ENCODE measurements at regions not wholly inside any gene's neighbourhood (a gene's known extent, or its start where the extent isn't known, plus 50 kb on each side); places are given as distances from the start of the nearest gene placed in this dataset.
A peak's percentile ranks its signal among the peaks of the same experiment; 100 is the strongest.

DNA sequence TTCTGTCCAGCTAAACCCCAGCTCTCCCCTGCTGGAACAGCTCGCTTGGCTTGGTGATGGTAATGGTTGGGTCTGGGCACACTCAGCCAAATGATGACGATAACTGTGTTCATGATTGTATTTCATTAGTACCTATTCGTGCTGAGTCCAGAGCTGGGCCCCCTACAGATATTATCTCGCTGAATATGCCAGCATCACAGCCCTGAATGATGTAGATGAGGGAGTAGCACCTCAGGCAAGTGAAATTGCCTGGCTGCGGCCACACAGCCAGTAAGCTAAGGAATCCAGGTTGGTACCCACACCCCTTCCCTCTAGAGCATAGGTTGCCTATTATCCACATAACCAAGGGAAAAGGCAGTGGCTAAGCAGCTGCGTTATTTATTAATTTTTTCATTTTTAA is 163.5 kb downstream of the KTN1 start:
- no peak overlapping the region for H2BK120ac ChIP-seq (ENCODE audit: insufficient read depth, low read length, poor library complexity)
- no peaks in the 10 kb centered on the region for H3K36me3 ChIP-seq (ENCODE audit: control insufficient read depth in 1 of 2, insufficient read depth in 2 of 2, low read length in 2 of 2)
- peaks cover 2% of the 10 kb centered on the region for H3K79me1 ChIP-seq (ENCODE audit: low read length)
- DNase-seq, result peak; percentile 69 to 70
- H3K4me3 ChIP-seq (ENCODE audit: low read depth, low read length), result no peak overlapping the region
- no peak overlapping the region for H2AK5ac ChIP-seq (ENCODE audit: low read length)
- no peaks in the 10 kb centered on the region for H3K79me2 ChIP-seq (ENCODE audit: control insufficient read depth, insufficient read depth, low read length, poor library complexity)
- whole genome bisulfite sequencing (ENCODE audit: extremely low coverage, insufficient coverage, insufficient read length), result no CpG with 5 or more reads among the region's 6 CpGs
- peaks cover 9 to 10% of the 10 kb centered on the region in 2 experiments for H3K4me1 ChIP-seq (ENCODE audit: control insufficient read depth in 1 of 2, insufficient read depth in 2 of 2, low read length in 2 of 2)
- H3K27ac ChIP-seq (ENCODE audit: low read depth, low read length), result no peak overlapping the region
- no peak overlapping the region for H2BK5ac ChIP-seq (ENCODE audit: low read depth, low read length, poor library complexity)
- H4K91ac ChIP-seq (ENCODE audit: low read depth, low read length), result no peak overlapping the region
- H3K27me3 ChIP-seq (ENCODE audit: insufficient read depth, low read length), result no peaks in the 10 kb centered on the region
- no peak overlapping the region for H3K4ac ChIP-seq (ENCODE audit: low read depth, low read length)
- no peaks in the 10 kb centered on the region for H3K9me3 ChIP-seq (ENCODE audit: insufficient read depth, low read depth, low read length)
- no peak overlapping the region for H3K14ac ChIP-seq (ENCODE audit: low read length)
- no peak overlapping the region for H2BK12ac ChIP-seq (ENCODE audit: low read length)
- no peak overlapping the region for H3K18ac ChIP-seq (ENCODE audit: low read length)
- H3K4me2 ChIP-seq (ENCODE audit: low read length), result no peak overlapping the region
- H4K8ac ChIP-seq (ENCODE audit: low read depth, low read length), result no peak overlapping the region
- H2AFZ ChIP-seq (ENCODE audit: insufficient read depth, low read length, poor library complexity), result no peak overlapping the region
- no peak overlapping the region for H3K23ac ChIP-seq (ENCODE audit: low read length)
- no peak overlapping the region for H4K12ac ChIP-seq (ENCODE audit: low read depth, low read length)
- no peak overlapping the region for H3K9ac ChIP-seq (ENCODE audit: low read length)

DNA sequence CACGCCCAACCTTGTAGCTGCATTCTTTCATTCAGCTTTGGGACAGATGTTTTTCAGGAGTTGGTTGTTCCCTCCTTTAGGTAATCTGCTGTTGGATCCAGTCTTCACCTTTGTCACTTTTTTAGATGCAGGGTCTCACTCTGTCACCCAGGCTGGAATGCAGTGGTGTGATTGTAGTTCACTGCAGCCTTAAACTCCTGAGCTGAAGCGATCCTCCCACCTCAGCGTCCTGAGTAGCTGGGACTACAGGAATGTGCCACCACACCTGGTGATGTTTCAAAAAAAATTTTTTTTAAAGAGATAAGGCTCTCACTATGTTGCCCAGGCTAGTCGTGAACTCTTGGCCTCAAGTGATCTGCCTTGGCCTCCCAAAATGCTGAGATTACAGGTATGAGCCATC is 164.3 kb downstream of the KTN1 start:
- peaks cover 2% of the 10 kb centered on the region for H3K79me1 ChIP-seq (ENCODE audit: low read length)
- no peak overlapping the region for H3K14ac ChIP-seq (ENCODE audit: low read length)
- no peak overlapping the region for H3K18ac ChIP-seq (ENCODE audit: low read length)
- H2BK120ac ChIP-seq (ENCODE audit: insufficient read depth, low read length, poor library complexity), result no peak overlapping the region
- no peaks in the 10 kb centered on the region for H3K27me3 ChIP-seq (ENCODE audit: insufficient read depth, low read length)
- no peak overlapping the region for H3K4me2 ChIP-seq (ENCODE audit: low read length)
- no peaks in the 10 kb centered on the region for H3K36me3 ChIP-seq (ENCODE audit: control insufficient read depth in 1 of 2, insufficient read depth in 2 of 2, low read length in 2 of 2)
- H3K4ac ChIP-seq (ENCODE audit: low read depth, low read length), result no peak overlapping the region
- H2AK5ac ChIP-seq (ENCODE audit: low read length), result no peak overlapping the region
- no peak overlapping the region for H4K91ac ChIP-seq (ENCODE audit: low read depth, low read length)
- WGBS (ENCODE audit: extremely low coverage, insufficient coverage, insufficient read length), result no CpG with 5 or more reads among the region's 4 CpGs
- H3K23ac ChIP-seq (ENCODE audit: low read length), result no peak overlapping the region
- H3K4me1 ChIP-seq (ENCODE audit: control insufficient read depth in 1 of 2, insufficient read depth in 2 of 2, low read length in 2 of 2), result peaks cover 9 to 12% of the 10 kb centered on the region in 2 experiments
- no peak overlapping the region for H3K27ac ChIP-seq (ENCODE audit: low read depth, low read length)
- H2BK12ac ChIP-seq (ENCODE audit: low read length), result no peak overlapping the region
- DNase-seq, result peak; percentile 76 to 88
- no peaks in the 10 kb centered on the region for H3K79me2 ChIP-seq (ENCODE audit: control insufficient read depth, insufficient read depth, low read length, poor library complexity)
- H3K9ac ChIP-seq (ENCODE audit: low read length), result no peak overlapping the region
- no peak overlapping the region for H3K4me3 ChIP-seq (ENCODE audit: low read depth, low read length)
- no peaks in the 10 kb centered on the region for H3K9me3 ChIP-seq (ENCODE audit: insufficient read depth, low read depth, low read length)
- H4K8ac ChIP-seq (ENCODE audit: low read depth, low read length), result no peak overlapping the region
- no peak overlapping the region for H4K12ac ChIP-seq (ENCODE audit: low read depth, low read length)
- H2BK5ac ChIP-seq (ENCODE audit: low read depth, low read length, poor library complexity), result no peak overlapping the region
- H2AFZ ChIP-seq (ENCODE audit: insufficient read depth, low read length, poor library complexity), result no peak overlapping the region

DNA sequence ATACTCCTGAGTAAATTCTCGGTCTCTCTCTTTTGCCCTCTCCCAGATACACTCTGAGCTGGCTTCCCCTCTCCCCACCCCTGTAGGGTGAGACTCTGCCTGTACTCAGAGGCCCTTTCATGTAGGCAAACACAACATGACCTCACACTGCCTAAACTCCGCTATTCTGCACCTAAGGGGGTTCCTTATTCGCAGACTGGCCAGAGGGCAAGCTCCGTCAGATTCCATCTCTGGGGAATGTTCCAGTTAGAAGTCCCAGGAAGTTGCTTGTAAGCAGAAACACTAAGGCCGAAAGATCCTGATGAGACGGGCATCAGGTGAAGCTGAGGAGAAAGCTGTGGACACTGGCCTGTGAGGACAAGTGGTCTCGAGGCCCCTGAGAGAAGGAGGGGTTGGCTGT is 165.9 kb downstream of the KTN1 start:
- Histone ChIP-seq H3K4me2 (ENCODE audit: low read length) (peak overlapping the region; percentile 2), H3K79me1 (ENCODE audit: low read length) (peaks cover 2% of the 10 kb centered on the region)
- peak; percentile 66 to 78 for DNase-seq

DNA sequence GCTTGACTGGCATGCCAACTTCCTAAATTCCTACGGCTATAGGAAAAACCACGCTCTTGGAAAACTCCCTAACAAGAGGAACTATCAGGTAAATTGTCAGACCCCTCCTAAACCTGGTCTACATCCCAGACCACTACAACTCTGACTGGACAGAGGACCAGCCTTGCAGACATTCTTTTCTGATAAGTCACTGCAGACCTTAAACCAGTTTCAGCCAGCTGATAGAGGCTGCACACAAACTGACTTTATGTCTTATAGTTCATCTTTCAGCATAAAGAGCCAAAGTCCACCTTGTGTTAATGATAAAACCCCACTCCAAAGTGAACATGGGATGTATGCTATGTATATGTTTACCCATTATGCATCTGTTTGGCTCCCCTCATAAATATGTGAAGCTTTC is 166.6 kb downstream of the KTN1 start:
- no peak overlapping the region for H4K8ac ChIP-seq (ENCODE audit: low read depth, low read length)
- peak; percentile 16 to 63 for DNase-seq
- no peak overlapping the region for H3K23ac ChIP-seq (ENCODE audit: low read length)
- H3K9me3 ChIP-seq (ENCODE audit: insufficient read depth, low read depth, low read length), result no peaks in the 10 kb centered on the region
- no peak overlapping the region for H2AK5ac ChIP-seq (ENCODE audit: low read length)
- no peak overlapping the region for H2AFZ ChIP-seq (ENCODE audit: insufficient read depth, low read length, poor library complexity)
- no peak overlapping the region for H2BK120ac ChIP-seq (ENCODE audit: insufficient read depth, low read length, poor library complexity)
- no peak overlapping the region for H2BK12ac ChIP-seq (ENCODE audit: low read length)
- H3K4me2 ChIP-seq (ENCODE audit: low read length), result peak overlapping the region; percentile 2
- H3K14ac ChIP-seq (ENCODE audit: low read length), result no peak overlapping the region
- H4K12ac ChIP-seq (ENCODE audit: low read depth, low read length), result no peak overlapping the region
- H2BK5ac ChIP-seq (ENCODE audit: low read depth, low read length, poor library complexity), result no peak overlapping the region
- H3K36me3 ChIP-seq (ENCODE audit: control insufficient read depth in 1 of 2, insufficient read depth in 2 of 2, low read length in 2 of 2), result no peaks in the 10 kb centered on the region
- H3K4me3 ChIP-seq (ENCODE audit: low read depth, low read length), result no peak overlapping the region
- H3K18ac ChIP-seq (ENCODE audit: low read length), result no peak overlapping the region
- peaks cover 2% of the 10 kb centered on the region for H3K79me1 ChIP-seq (ENCODE audit: low read length)
- WGBS (ENCODE audit: extremely low coverage, insufficient coverage, insufficient read length), result no CpG with 5 or more reads among the region's 2 CpGs
- no peak overlapping the region for H3K4ac ChIP-seq (ENCODE audit: low read depth, low read length)
- H3K79me2 ChIP-seq (ENCODE audit: control insufficient read depth, insufficient read depth, low read length, poor library complexity), result no peaks in the 10 kb centered on the region
- H3K9ac ChIP-seq (ENCODE audit: low read length), result no peak overlapping the region
- H3K27me3 ChIP-seq (ENCODE audit: insufficient read depth, low read length), result no peaks in the 10 kb centered on the region
- peaks cover 9 to 13% of the 10 kb centered on the region in 2 experiments for H3K4me1 ChIP-seq (ENCODE audit: control insufficient read depth in 1 of 2, insufficient read depth in 2 of 2, low read length in 2 of 2)
- H3K27ac ChIP-seq (ENCODE audit: low read depth, low read length), result no peak overlapping the region
- no peak overlapping the region for H4K91ac ChIP-seq (ENCODE audit: low read depth, low read length)

More for the DNA sequence above, 165.9 kb downstream of the KTN1 start:
- Histone ChIP-seq H3K4me1 (ENCODE audit: control insufficient read depth in 1 of 2, insufficient read depth in 2 of 2, low read length in 2 of 2) (peaks cover 9 to 13% of the 10 kb centered on the region in 2 experiments), H4K91ac (ENCODE audit: low read depth, low read length) (no peak overlapping the region), H3K27me3 (ENCODE audit: insufficient read depth, low read length) (no peaks in the 10 kb centered on the region), H3K4me3 (ENCODE audit: low read depth, low read length) (no peak overlapping the region), H3K79me2 (ENCODE audit: control insufficient read depth, insufficient read depth, low read length, poor library complexity) (no peaks in the 10 kb centered on the region), H4K12ac (ENCODE audit: low read depth, low read length) (no peak overlapping the region), H3K27ac (ENCODE audit: low read depth, low read length) (no peak overlapping the region), H3K14ac (ENCODE audit: low read length) (no peak overlapping the region), H2BK120ac (ENCODE audit: insufficient read depth, low read length, poor library complexity) (no peak overlapping the region), H4K8ac (ENCODE audit: low read depth, low read length) (no peak overlapping the region), H3K23ac (ENCODE audit: low read length) (no peak overlapping the region), H2AK5ac (ENCODE audit: low read length) (no peak overlapping the region), H3K36me3 (ENCODE audit: control insufficient read depth in 1 of 2, insufficient read depth in 2 of 2, low read length in 2 of 2) (no peaks in the 10 kb centered on the region), H2BK5ac (ENCODE audit: low read depth, low read length, poor library complexity) (no peak overlapping the region), H3K18ac (ENCODE audit: low read length) (no peak overlapping the region), H2AFZ (ENCODE audit: insufficient read depth, low read length, poor library complexity) (no peak overlapping the region), H3K9me3 (ENCODE audit: insufficient read depth, low read depth, low read length) (no peaks in the 10 kb centered on the region), H2BK12ac (ENCODE audit: low read length) (no peak overlapping the region), H3K9ac (ENCODE audit: low read length) (no peak overlapping the region), H3K4ac (ENCODE audit: low read depth, low read length) (no peak overlapping the region)
- WGBS (ENCODE audit: extremely low coverage, insufficient coverage, insufficient read length), result no CpG with 5 or more reads among the region's 7 CpGs

Data from trophoblast cell (in vitro differentiated cells and primary cell).